Ishikawa (cell line): ENCODE measurements at regions not wholly inside any gene's neighbourhood (a gene's known extent, or its start where the extent isn't known, plus 50 kb on each side); places are given as distances from the start of the nearest gene placed in this dataset.

Experiments
- CEBPB ChIP-seq: IDR thresholded peaks from 2 replicates; pipeline ENCODE4 v1.6.1; 2012
- CREB1 ChIP-seq: IDR thresholded peaks from 2 replicates; pipeline ENCODE4 v1.6.1; 2012; ENCODE audit warnings: low read depth
- RAD21 ChIP-seq: IDR thresholded peaks from 2 replicates; pipeline ENCODE4 v1.6.1; 2012; ENCODE audit warnings: low read depth
- TAF1 ChIP-seq: IDR thresholded peaks from 2 replicates; pipeline ENCODE4 v1.6.1; 2012; ENCODE audit warnings: low read depth, mild to moderate bottlenecking
- YY1 ChIP-seq: IDR thresholded peaks from 2 replicates; pipeline ENCODE4 v1.6.1; 2012; ENCODE audit warnings: low read depth
- TF ChIP-seq, protein P1 (sequence below): IDR thresholded peaks from 2 replicates; pipeline ENCODE4 v1.6.1; 2012; ENCODE audit warnings: low read depth, mild to moderate bottlenecking
- TF ChIP-seq, protein P2 (sequence below): IDR thresholded peaks from 2 replicates; pipeline ENCODE4 v1.6.1; 2012

DNA sequence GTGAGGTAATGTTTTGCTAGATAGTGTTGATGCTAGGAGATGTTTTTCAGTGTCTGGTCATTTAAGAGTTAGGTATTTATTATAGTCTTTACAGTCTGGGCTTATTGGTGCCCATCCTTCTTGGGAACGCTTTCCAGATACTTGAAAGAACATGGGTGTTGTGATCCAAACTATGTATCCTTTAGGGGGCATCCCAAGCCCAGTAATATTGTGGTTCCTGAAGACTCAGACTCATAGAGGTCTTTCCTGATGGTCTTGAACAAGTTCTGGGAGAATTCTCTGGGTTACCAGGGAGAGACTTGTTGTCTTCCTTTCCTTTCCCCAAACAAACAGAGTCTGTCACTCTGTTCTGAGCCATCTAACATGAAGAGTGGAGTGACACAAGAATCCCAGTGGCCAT, 99.7 kb upstream of the LRRC3B start:
- no peak for TF ChIP-seq TAF1
- TF ChIP-seq, protein P1, sequence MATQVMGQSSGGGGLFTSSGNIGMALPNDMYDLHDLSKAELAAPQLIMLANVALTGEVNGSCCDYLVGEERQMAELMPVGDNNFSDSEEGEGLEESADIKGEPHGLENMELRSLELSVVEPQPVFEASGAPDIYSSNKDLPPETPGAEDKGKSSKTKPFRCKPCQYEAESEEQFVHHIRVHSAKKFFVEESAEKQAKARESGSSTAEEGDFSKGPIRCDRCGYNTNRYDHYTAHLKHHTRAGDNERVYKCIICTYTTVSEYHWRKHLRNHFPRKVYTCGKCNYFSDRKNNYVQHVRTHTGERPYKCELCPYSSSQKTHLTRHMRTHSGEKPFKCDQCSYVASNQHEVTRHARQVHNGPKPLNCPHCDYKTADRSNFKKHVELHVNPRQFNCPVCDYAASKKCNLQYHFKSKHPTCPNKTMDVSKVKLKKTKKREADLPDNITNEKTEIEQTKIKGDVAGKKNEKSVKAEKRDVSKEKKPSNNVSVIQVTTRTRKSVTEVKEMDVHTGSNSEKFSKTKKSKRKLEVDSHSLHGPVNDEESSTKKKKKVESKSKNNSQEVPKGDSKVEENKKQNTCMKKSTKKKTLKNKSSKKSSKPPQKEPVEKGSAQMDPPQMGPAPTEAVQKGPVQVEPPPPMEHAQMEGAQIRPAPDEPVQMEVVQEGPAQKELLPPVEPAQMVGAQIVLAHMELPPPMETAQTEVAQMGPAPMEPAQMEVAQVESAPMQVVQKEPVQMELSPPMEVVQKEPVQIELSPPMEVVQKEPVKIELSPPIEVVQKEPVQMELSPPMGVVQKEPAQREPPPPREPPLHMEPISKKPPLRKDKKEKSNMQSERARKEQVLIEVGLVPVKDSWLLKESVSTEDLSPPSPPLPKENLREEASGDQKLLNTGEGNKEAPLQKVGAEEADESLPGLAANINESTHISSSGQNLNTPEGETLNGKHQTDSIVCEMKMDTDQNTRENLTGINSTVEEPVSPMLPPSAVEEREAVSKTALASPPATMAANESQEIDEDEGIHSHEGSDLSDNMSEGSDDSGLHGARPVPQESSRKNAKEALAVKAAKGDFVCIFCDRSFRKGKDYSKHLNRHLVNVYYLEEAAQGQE, result no peak
- no peak for TF ChIP-seq YY1
- TF ChIP-seq, protein P2, sequence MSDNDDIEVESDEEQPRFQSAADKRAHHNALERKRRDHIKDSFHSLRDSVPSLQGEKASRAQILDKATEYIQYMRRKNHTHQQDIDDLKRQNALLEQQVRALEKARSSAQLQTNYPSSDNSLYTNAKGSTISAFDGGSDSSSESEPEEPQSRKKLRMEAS, result no peak
- TF ChIP-seq CEBPB, result no peak
- TF ChIP-seq RAD21, result no peak
- TF ChIP-seq CREB1, result no peak
